ENCODE measurements at regions not wholly inside any gene's neighbourhood (a gene's known extent, or its start where the extent isn't known, plus 50 kb on each side); places are given as distances from the start of the nearest gene placed in this dataset.

- ChIA-PET CTCF (interaction anchor here (0.8 to 2.7 kb wide), 12 partner anchors 10 to 822 kb away, joined by 3 to 12 read pairs (median 4); no protein-coding TSS in a partner anchor), POLR2A (interaction anchor here (0.5 kb wide), 1 partner anchor 103 kb away, joined by 3 read pairs; no protein-coding TSS in a partner anchor)
- TF ChIP-seq, protein P1, sequence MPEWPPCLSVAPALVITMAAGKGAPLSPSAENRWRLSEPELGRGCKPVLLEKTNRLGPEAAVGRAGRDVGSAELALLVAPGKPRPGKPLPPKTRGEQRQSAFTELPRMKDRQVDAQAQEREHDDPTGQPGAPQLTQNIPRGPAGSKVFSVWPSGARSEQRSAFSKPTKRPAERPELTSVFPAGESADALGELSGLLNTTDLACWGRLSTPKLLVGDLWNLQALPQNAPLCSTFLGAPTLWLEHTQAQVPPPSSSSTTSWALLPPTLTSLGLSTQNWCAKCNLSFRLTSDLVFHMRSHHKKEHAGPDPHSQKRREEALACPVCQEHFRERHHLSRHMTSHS (tag by site-specific recombination; IDR thresholded peaks at IDR 0.05): no peak
- TF ChIP-seq ZEB2 (tag by site-specific recombination; IDR thresholded peaks at IDR 0.05): no peak
- TF ChIP-seq, protein P2, sequence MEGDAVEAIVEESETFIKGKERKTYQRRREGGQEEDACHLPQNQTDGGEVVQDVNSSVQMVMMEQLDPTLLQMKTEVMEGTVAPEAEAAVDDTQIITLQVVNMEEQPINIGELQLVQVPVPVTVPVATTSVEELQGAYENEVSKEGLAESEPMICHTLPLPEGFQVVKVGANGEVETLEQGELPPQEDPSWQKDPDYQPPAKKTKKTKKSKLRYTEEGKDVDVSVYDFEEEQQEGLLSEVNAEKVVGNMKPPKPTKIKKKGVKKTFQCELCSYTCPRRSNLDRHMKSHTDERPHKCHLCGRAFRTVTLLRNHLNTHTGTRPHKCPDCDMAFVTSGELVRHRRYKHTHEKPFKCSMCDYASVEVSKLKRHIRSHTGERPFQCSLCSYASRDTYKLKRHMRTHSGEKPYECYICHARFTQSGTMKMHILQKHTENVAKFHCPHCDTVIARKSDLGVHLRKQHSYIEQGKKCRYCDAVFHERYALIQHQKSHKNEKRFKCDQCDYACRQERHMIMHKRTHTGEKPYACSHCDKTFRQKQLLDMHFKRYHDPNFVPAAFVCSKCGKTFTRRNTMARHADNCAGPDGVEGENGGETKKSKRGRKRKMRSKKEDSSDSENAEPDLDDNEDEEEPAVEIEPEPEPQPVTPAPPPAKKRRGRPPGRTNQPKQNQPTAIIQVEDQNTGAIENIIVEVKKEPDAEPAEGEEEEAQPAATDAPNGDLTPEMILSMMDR (tag by site-specific recombination; IDR thresholded peaks at IDR 0.05): no peak
- TF ChIP-seq ZNF121 (tag by site-specific recombination; IDR thresholded peaks at IDR 0.05): no peak
- no peak for TF ChIP-seq SCRT1 (tag by site-specific recombination; IDR thresholded peaks at IDR 0.05; ENCODE audit: borderline replicate concordance)
- TF ChIP-seq ZNF623 (tag by site-specific recombination; IDR thresholded peaks at IDR 0.05): no peak
- no peak for TF ChIP-seq ZNF785 (tag by site-specific recombination; IDR thresholded peaks at IDR 0.05)
- peak; percentile 50; the same call in 1 of the 2 replicates for TF ChIP-seq ZNF2 (tag by site-specific recombination; IDR thresholded peaks at IDR 0.05)
- TF ChIP-seq ZBTB48 (tag by site-specific recombination; IDR thresholded peaks at IDR 0.05): no peak
- peak; percentile 44; the same call in 1 of the 2 replicates for TF ChIP-seq IKZF3 (tag by site-specific recombination; IDR thresholded peaks at IDR 0.05)
- peak; percentile 50 for TF ChIP-seq ZNF654 (tag by site-specific recombination; IDR thresholded peaks at IDR 0.05; ENCODE audit: low read depth)
- no peak for TF ChIP-seq GLI2 (tag by site-specific recombination; IDR thresholded peaks at IDR 0.05; ENCODE audit: borderline replicate concordance, low read depth)
- TF ChIP-seq ZNF830 (tag by site-specific recombination; IDR thresholded peaks at IDR 0.05; ENCODE audit: low read depth): no peak
- no peak for TF ChIP-seq ZNF398 (tag by site-specific recombination; IDR thresholded peaks at IDR 0.05)
- TF ChIP-seq HOXD13 (CRISPR knock-in tag; IDR thresholded peaks at IDR 0.05; ENCODE audit: borderline replicate concordance): no peak
- TF ChIP-seq PBX3 (CRISPR knock-in tag; IDR thresholded peaks at IDR 0.05): no peak
- TF ChIP-seq BCL11A (tag by site-specific recombination; IDR thresholded peaks at IDR 0.05; ENCODE audit: low read depth): no peak
- TF ChIP-seq ZNF704 (tag by site-specific recombination; IDR thresholded peaks at IDR 0.05): no peak
- TF ChIP-seq MYNN (tag by site-specific recombination; IDR thresholded peaks at IDR 0.05; ENCODE audit: borderline replicate concordance): no peak
- no peak for TF ChIP-seq ZNF175 (tag by site-specific recombination; IDR thresholded peaks at IDR 0.05)
- TF ChIP-seq ZNF202 (tag by site-specific recombination; IDR thresholded peaks at IDR 0.05; ENCODE audit: borderline replicate concordance): no peak
- Histone ChIP-seq H3K27ac (ENCODE audit: extremely low read depth, low read depth, low read length) (no peak overlapping the region), H3K4me1 (ENCODE audit: control insufficient read depth, insufficient read depth, low read length) (no peaks in the 10 kb centered on the region), H3K36me3 (ENCODE audit: control insufficient read depth in 2 of 2, insufficient read depth in 1 of 2, low read length in 2 of 2) (no peaks in the 10 kb centered on the region), H3K9me3 (ENCODE audit: control insufficient read depth, insufficient read depth, low read depth, low read length) (no peaks in the 10 kb centered on the region), H3K4me3 (ENCODE audit: low read depth, low read length) (no peak overlapping the region)
These were observed 80.3 kb upstream of the LSM6 start for GRCh38 chr4:146095091-146095690.

Data from HEK293 (cell line).